HEK293 (cell line): ENCODE measurements at regions not wholly inside any gene's neighbourhood (a gene's known extent, or its start where the extent isn't known, plus 50 kb on each side); places are given as distances from the start of the nearest gene placed in this dataset.

Experiments used
- CTCF ChIA-PET: fragments of 350-600 bp; formaldehyde crosslinking; extraction: SDS; loops from one replicate; lab custom pipeline; 2021; ENCODE audit warnings: antibody characterized with exemption; lab: Yijun Ruan, JAX
- POLR2A ChIA-PET: fragments of 300-600 bp; formaldehyde crosslinking; extraction: SDS; loops from one replicate; lab custom pipeline; 2020; ENCODE audit warnings: antibody characterized with exemption, inconsistent platforms; lab: Yijun Ruan, JAX
- H3K27ac ChIP-seq: fragments of 200-500 bp; sonication (Bioruptor generic); 2 replicates; pipeline ENCODE4 v1.5.1; 2014; ENCODE audit warnings: low read depth, low read length, control low read depth, inconsistent platforms; ENCODE audit errors: extremely low read depth
- H3K36me3 ChIP-seq, 2 experiments: fragments of 200-500 bp in 1 of 2; sonication (Bioruptor generic) in 1 of 2; 1 replicate in 1 of 2; 2 replicates in 1 of 2; pipeline ENCODE4 v1.5.1; 2014 to 2017; ENCODE audit warnings: inconsistent platforms in 2 of 2, low read length in 2 of 2; ENCODE audit not compliant: control insufficient read depth in 2 of 2, insufficient read depth in 1 of 2
- H3K4me1 ChIP-seq: fragments of 200-500 bp; sonication (Bioruptor generic); 2 replicates; pipeline ENCODE4 v1.5.1; 2014; ENCODE audit warnings: mild to moderate bottlenecking, low read length, inconsistent platforms; ENCODE audit not compliant: control insufficient read depth, insufficient read depth
- H3K4me3 ChIP-seq: 2 replicates; pipeline ENCODE4 v1.5.1; 2011; ENCODE audit warnings: low read depth, mild to moderate bottlenecking, control low read depth, low read length, moderate library complexity
- H3K9me3 ChIP-seq: fragments of 200-500 bp; sonication (Bioruptor generic); 2 replicates; pipeline ENCODE4 v1.5.1; 2014; ENCODE audit warnings: low read depth, low read length, inconsistent platforms; ENCODE audit not compliant: control insufficient read depth, insufficient read depth
- BCL11B ChIP-seq: fragments of 450-650 bp; formaldehyde crosslinking; IDR thresholded peaks from 2 replicates; pipeline ENCODE4 v1.5.1; 2016; ENCODE audit warnings: low read depth, missing biosample characterization, missing genetic modification characterization
- GLI4 ChIP-seq: fragments of 450-650 bp; formaldehyde crosslinking; IDR thresholded peaks from 2 replicates; pipeline ENCODE4 v1.5.1; 2016; ENCODE audit warnings: missing biosample characterization, missing genetic modification characterization
- HOXA7 ChIP-seq: sonication (generic); formaldehyde crosslinking; IDR thresholded peaks from 2 replicates; pipeline ENCODE4 v1.8.1; 2022; ENCODE audit warnings: missing genetic modification reagents, borderline replicate concordance
- KLF1 ChIP-seq: fragments of 450-650 bp; formaldehyde crosslinking; IDR thresholded peaks from 2 replicates; pipeline ENCODE4 v1.5.1; 2016; ENCODE audit warnings: missing biosample characterization, missing genetic modification characterization
- KLF17 ChIP-seq: fragments of 450-650 bp; formaldehyde crosslinking; IDR thresholded peaks from 2 replicates; pipeline ENCODE4 v1.5.1; 2016; ENCODE audit warnings: missing biosample characterization, missing genetic modification characterization
- KLF7 ChIP-seq: fragments of 450-650 bp; formaldehyde crosslinking; IDR thresholded peaks from 2 replicates; pipeline ENCODE4 v1.5.1; 2016; ENCODE audit warnings: missing biosample characterization, missing genetic modification characterization, borderline replicate concordance
- PRDM1 ChIP-seq: fragments of 450-650 bp; formaldehyde crosslinking; IDR thresholded peaks from 2 replicates; pipeline ENCODE4; 2016; ENCODE audit warnings: missing biosample characterization, missing genetic modification characterization
- SP3 ChIP-seq: fragments of 450-650 bp; formaldehyde crosslinking; IDR thresholded peaks from 2 replicates; pipeline ENCODE4 v1.5.1; 2016; ENCODE audit warnings: missing biosample characterization, missing genetic modification characterization
- ZBTB20 ChIP-seq: fragments of 450-650 bp; formaldehyde crosslinking; IDR thresholded peaks from 2 replicates; pipeline ENCODE4 v1.5.1; 2016; ENCODE audit warnings: missing biosample characterization, missing genetic modification characterization
- ZBTB44 ChIP-seq: fragments of 450-650 bp; IDR thresholded peaks from 2 replicates; pipeline ENCODE4 v1.5.1; 2018; ENCODE audit warnings: missing biosample characterization, mild to moderate bottlenecking, missing genetic modification characterization
- ZBTB48 ChIP-seq: fragments of 450-650 bp; formaldehyde crosslinking; IDR thresholded peaks from 2 replicates; pipeline ENCODE4 v1.5.1; 2016; ENCODE audit warnings: missing biosample characterization, missing genetic modification characterization
- ZBTB8A ChIP-seq: fragments of 450-650 bp; formaldehyde crosslinking; IDR thresholded peaks from 2 replicates; pipeline ENCODE4 v1.5.1; 2016; ENCODE audit warnings: missing biosample characterization, missing genetic modification characterization
- ZEB2 ChIP-seq: fragments of 450-650 bp; formaldehyde crosslinking; IDR thresholded peaks from 2 replicates; pipeline ENCODE4 v1.5.1; 2016; ENCODE audit warnings: missing biosample characterization, missing genetic modification characterization
- ZFP69B ChIP-seq: fragments of 450-650 bp; formaldehyde crosslinking; IDR thresholded peaks from 2 replicates; pipeline ENCODE4 v1.5.1; 2016; ENCODE audit warnings: missing biosample characterization, missing genetic modification characterization
- ZNF10 ChIP-seq: fragments of 450-650 bp; formaldehyde crosslinking; IDR thresholded peaks from 2 replicates; pipeline ENCODE4 v1.5.1; 2017; ENCODE audit warnings: missing biosample characterization, missing genetic modification characterization
- ZNF112 ChIP-seq: fragments of 450-650 bp; formaldehyde crosslinking; IDR thresholded peaks from 2 replicates; pipeline ENCODE4 v1.5.0; 2017; ENCODE audit warnings: missing biosample characterization, missing genetic modification characterization
- ZNF174 ChIP-seq: fragments of 450-650 bp; formaldehyde crosslinking; IDR thresholded peaks from 2 replicates; pipeline ENCODE4 v1.5.0; 2017; ENCODE audit warnings: missing biosample characterization, mild to moderate bottlenecking, missing genetic modification characterization
- ZNF184 ChIP-seq: fragments of 450-650 bp; IDR thresholded peaks from 2 replicates; pipeline ENCODE4 v1.5.1; 2018; ENCODE audit warnings: missing biosample characterization, mild to moderate bottlenecking, missing genetic modification characterization
- ZNF23 ChIP-seq: fragments of 450-650 bp; formaldehyde crosslinking; IDR thresholded peaks from 2 replicates; pipeline ENCODE4 v1.5.1; 2016; ENCODE audit warnings: missing biosample characterization, missing genetic modification characterization, borderline replicate concordance
- ZNF280C ChIP-seq: fragments of 450-650 bp; formaldehyde crosslinking; IDR thresholded peaks from 2 replicates; pipeline ENCODE4 v1.5.1; 2016; ENCODE audit warnings: missing biosample characterization, missing genetic modification characterization
- ZNF292 ChIP-seq: fragments of 450-650 bp; formaldehyde crosslinking; IDR thresholded peaks from 2 replicates; pipeline ENCODE4 v1.5.1; 2016; ENCODE audit warnings: low read depth, missing biosample characterization, missing genetic modification characterization, borderline replicate concordance
- ZNF302 ChIP-seq: fragments of 450-650 bp; formaldehyde crosslinking; IDR thresholded peaks from 2 replicates; pipeline ENCODE4 v1.5.1; 2016; ENCODE audit warnings: missing biosample characterization, missing genetic modification characterization, low read depth
- ZNF37A ChIP-seq: fragments of 450-650 bp; IDR thresholded peaks from 2 replicates; pipeline ENCODE4 v1.5.1; 2018; ENCODE audit warnings: missing biosample characterization, missing genetic modification characterization
- ZNF426 ChIP-seq: fragments of 450-650 bp; formaldehyde crosslinking; IDR thresholded peaks from 2 replicates; pipeline ENCODE4 v1.5.1; 2017; ENCODE audit warnings: missing biosample characterization, missing genetic modification characterization, mild to moderate bottlenecking, inconsistent platforms, moderate library complexity
- ZNF558 ChIP-seq: fragments of 450-650 bp; formaldehyde crosslinking; IDR thresholded peaks from 2 replicates; pipeline ENCODE4 v1.5.1; 2016; ENCODE audit warnings: missing biosample characterization, missing genetic modification characterization
- ZNF660 ChIP-seq: fragments of 450-650 bp; IDR thresholded peaks from 2 replicates; pipeline ENCODE4 v1.5.1; 2018; ENCODE audit warnings: missing biosample characterization, mild to moderate bottlenecking, missing genetic modification characterization
- ZNF830 ChIP-seq: fragments of 450-650 bp; IDR thresholded peaks from 2 replicates; pipeline ENCODE4 v1.5.0; 2018; ENCODE audit warnings: missing biosample characterization, missing genetic modification characterization, low read depth, mild to moderate bottlenecking, moderate library complexity
- ZSCAN18 ChIP-seq: fragments of 450-650 bp; formaldehyde crosslinking; IDR thresholded peaks from 2 replicates; pipeline ENCODE4 v1.5.1; 2016; ENCODE audit warnings: missing biosample characterization, missing genetic modification characterization
- TF ChIP-seq, protein P1 (sequence below): fragments of 450-650 bp; formaldehyde crosslinking; IDR thresholded peaks from 2 replicates; pipeline ENCODE4 v1.5.1; 2016; ENCODE audit warnings: missing biosample characterization, missing genetic modification characterization

DNA sequence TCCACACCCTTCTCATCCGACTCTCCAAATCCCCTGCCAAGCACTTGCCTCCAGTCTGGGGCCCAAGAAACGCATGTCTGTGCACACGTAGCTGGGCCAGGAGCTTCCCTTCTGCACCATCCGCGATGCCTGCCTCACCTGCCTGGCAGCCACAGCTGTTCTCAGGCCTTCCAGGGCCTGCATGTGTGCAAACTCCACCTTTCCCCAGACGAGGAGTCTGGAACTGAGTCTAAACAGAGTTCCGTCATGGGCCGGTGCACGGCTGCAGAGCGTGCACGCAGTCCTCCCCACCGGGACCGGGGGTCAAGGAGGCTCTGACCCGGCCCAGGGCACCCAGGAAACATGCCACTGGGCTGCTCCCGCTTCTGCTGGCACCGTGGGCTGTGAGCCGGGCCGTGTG lies 66.8 kb upstream of the SALL3 start (continued):
- TF ChIP-seq PRDM1 (no peak), ZNF10 (tag by site-specific recombination) (no peak)

GRCh38 chr18:78913395-78913794 lies 66.2 kb upstream of the SALL3 start:
- H3K36me3 ChIP-seq = no peaks in the 10 kb centered on the region
- TF ChIP-seq ZNF23 = no peak
- TF ChIP-seq ZNF302 (tag by site-specific recombination) = no peak
- TF ChIP-seq HOXA7 = no peak
- TF ChIP-seq ZNF37A (tag by site-specific recombination) = no peak
- TF ChIP-seq ZBTB8A (tag by site-specific recombination) = no peak
- TF ChIP-seq, protein P1, sequence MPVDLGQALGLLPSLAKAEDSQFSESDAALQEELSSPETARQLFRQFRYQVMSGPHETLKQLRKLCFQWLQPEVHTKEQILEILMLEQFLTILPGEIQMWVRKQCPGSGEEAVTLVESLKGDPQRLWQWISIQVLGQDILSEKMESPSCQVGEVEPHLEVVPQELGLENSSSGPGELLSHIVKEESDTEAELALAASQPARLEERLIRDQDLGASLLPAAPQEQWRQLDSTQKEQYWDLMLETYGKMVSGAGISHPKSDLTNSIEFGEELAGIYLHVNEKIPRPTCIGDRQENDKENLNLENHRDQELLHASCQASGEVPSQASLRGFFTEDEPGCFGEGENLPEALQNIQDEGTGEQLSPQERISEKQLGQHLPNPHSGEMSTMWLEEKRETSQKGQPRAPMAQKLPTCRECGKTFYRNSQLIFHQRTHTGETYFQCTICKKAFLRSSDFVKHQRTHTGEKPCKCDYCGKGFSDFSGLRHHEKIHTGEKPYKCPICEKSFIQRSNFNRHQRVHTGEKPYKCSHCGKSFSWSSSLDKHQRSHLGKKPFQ (tag by site-specific recombination) = no peak
- no peak for TF ChIP-seq SP3 (tag by site-specific recombination)
- no peak for TF ChIP-seq ZNF184 (tag by site-specific recombination)
- no peak for TF ChIP-seq ZNF558 (tag by site-specific recombination)
- no peak for TF ChIP-seq ZNF660 (tag by site-specific recombination)
- no peak for TF ChIP-seq KLF1
- TF ChIP-seq ZNF292 (tag by site-specific recombination) = no peak
- TF ChIP-seq ZNF830 (tag by site-specific recombination) = no peak
- TF ChIP-seq KLF7 (tag by site-specific recombination) = no peak
- TF ChIP-seq ZNF280C (tag by site-specific recombination) = no peak
- no peak for TF ChIP-seq ZEB2 (tag by site-specific recombination)
- no peak for TF ChIP-seq ZNF426
- no peak for TF ChIP-seq KLF17 (tag by site-specific recombination)
- no peak for TF ChIP-seq ZFP69B (tag by site-specific recombination)
- no peak for TF ChIP-seq ZNF174 (tag by site-specific recombination)
- no peaks in the 10 kb centered on the region for H3K9me3 ChIP-seq
- no peaks in the 10 kb centered on the region for H3K4me1 ChIP-seq
- no peak overlapping the region for H3K27ac ChIP-seq
- no peak overlapping the region for H3K4me3 ChIP-seq
- ChIA-PET CTCF (no interaction called here), POLR2A (no interaction called here)

DNA sequence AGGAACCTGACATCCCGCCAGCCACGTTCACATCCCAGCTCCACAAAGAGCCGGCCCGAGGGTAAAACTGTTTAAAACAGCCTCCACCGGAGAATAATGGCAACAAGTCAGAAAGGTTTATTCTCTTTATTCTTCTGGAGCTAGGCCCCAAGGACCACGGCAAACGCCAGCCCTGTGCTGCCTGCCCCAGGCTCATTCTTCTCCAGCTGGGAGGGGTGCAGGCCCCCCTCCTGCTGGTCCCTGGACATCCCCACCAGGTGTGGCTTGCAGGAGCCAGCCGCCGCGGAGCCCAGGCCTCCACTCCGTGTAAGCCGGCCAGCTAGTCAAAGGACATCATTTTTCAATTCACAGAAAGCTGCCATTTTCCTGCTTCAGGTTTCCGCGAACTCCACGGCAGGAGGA lies 65.8 kb upstream of the SALL3 start:
- H3K4me1 ChIP-seq = no peaks in the 10 kb centered on the region
- POLR2A ChIA-PET = no interaction called here
- H3K27ac ChIP-seq = no peak overlapping the region
- CTCF ChIA-PET = no interaction called here
- no peaks in the 10 kb centered on the region for H3K9me3 ChIP-seq
- H3K4me3 ChIP-seq = no peak overlapping the region
- H3K36me3 ChIP-seq = no peaks in the 10 kb centered on the region
- TF ChIP-seq ZBTB48 (tag by site-specific recombination) (no peak), ZBTB20 (tag by site-specific recombination) (no peak), ZNF112 (tag by site-specific recombination) (no peak), GLI4 (tag by site-specific recombination) (no peak), BCL11B (tag by site-specific recombination) (no peak), ZBTB44 (tag by site-specific recombination) (no peak), ZSCAN18 (no peak)
